Right lobe of liver (tissue), 4 donors: ENCODE measurements at regions not wholly inside any gene's neighbourhood (a gene's known extent, or its start where the extent isn't known, plus 50 kb on each side); places are given as distances from the start of the nearest gene placed in this dataset.

Experiments
- CTCF ChIP-seq, 4 donors: fragments of 200-600 bp in 3 of 4; fragments of 450-650 bp in 1 of 4; IDR thresholded peaks; one replicate each; pipeline versions ENCODE4 v1.5.1 to v1.8.0; 2016 to 2022; ENCODE audit warnings: antibody characterized with exemption in 4 of 4, mild to moderate bottlenecking in 2 of 4
- POLR2A ChIP-seq: fragments of 450-650 bp; IDR thresholded peaks from one replicate; pipeline ENCODE4 v1.6.1; 2017; ENCODE audit warnings: antibody characterized with exemption, mild to moderate bottlenecking
- donor health status: DM: no; HTN: no; CAD: no.
- donor health status: DM: no; HTN: no; CAD: no.
- donor health status: DM: no; HTN: yes; CAD: no.

- TF ChIP-seq CTCF (IDR thresholded peaks at IDR 0.05) (no peak), POLR2A (no peak)
Measured at GRCh38 chr11:11141065-11141464, 212.0 kb downstream of the CSNK2A3 start.
